ENCODE measurements at regions not wholly inside any gene's neighbourhood (a gene's known extent, or its start where the extent isn't known, plus 50 kb on each side); places are given as distances from the start of the nearest gene placed in this dataset.

- Histone ChIP-seq H3K27ac (ENCODE audit: low read length) (no peak overlapping the region), H3K79me2 (ENCODE audit: insufficient read depth, low read length) (no peaks in the 10 kb centered on the region), H3K9ac (ENCODE audit: low read depth, low read length) (no peak overlapping the region), H3K4me3 (ENCODE audit: low read depth in 1 of 2, low read length in 2 of 2) (no peak overlapping the region), H3K27me3 (ENCODE audit: insufficient read depth, low read length, poor library complexity) (peaks cover 6% of the 10 kb centered on the region), H4K20me1 (ENCODE audit: insufficient read depth, low read length) (no peaks in the 10 kb centered on the region), H3K4me1 (ENCODE audit: insufficient read depth, low read length) (no peaks in the 10 kb centered on the region; the same call in 1 of the 2 replicates), H2AFZ (ENCODE audit: low read depth, low read length) (no peak overlapping the region), H3K4me2 (ENCODE audit: insufficient read depth, low read length) (no peak overlapping the region), H3K36me3 (ENCODE audit: insufficient read depth, low read length) (no peaks in the 10 kb centered on the region), H3K9me3 (ENCODE audit: insufficient read depth, low read length, severe bottlenecking) (no peaks in the 10 kb centered on the region)
- ATAC-seq (ENCODE audit: insufficient read depth, low read depth) (no peak), DNase-seq (no peak)
- no peak for TF ChIP-seq EZH2 (IDR thresholded peaks at IDR 0.05; ENCODE audit: borderline replicate concordance, low read depth, low read length, severe bottlenecking)
- no peak for TF ChIP-seq CTCF (IDR thresholded peaks at IDR 0.05; ENCODE audit: borderline replicate concordance, extremely low read depth, low read length, poor library complexity, severe bottlenecking)
Observed at GRCh38 chr11:32262367-32262766, 171.5 kb downstream of the RCN1 start.

GRCh38 chr11:32265911-32266310, 169.4 kb downstream of the WT1 start:
- Histone ChIP-seq H2AFZ (ENCODE audit: low read depth, low read length) (no peak overlapping the region), H3K27me3 (ENCODE audit: insufficient read depth, low read length, poor library complexity) (peaks cover 15% of the 10 kb centered on the region), H3K36me3 (ENCODE audit: insufficient read depth, low read length) (no peaks in the 10 kb centered on the region), H3K9ac (ENCODE audit: low read depth, low read length) (no peak overlapping the region), H3K4me1 (ENCODE audit: insufficient read depth, low read length) (no peaks in the 10 kb centered on the region), H3K79me2 (ENCODE audit: insufficient read depth, low read length) (no peaks in the 10 kb centered on the region), H3K27ac (ENCODE audit: low read length) (no peak overlapping the region), H3K9me3 (ENCODE audit: insufficient read depth, low read length, severe bottlenecking) (no peaks in the 10 kb centered on the region), H3K4me3 (ENCODE audit: low read depth in 1 of 2, low read length in 2 of 2) (no peak overlapping the region), H3K4me2 (ENCODE audit: insufficient read depth, low read length) (no peak overlapping the region), H4K20me1 (ENCODE audit: insufficient read depth, low read length) (no peaks in the 10 kb centered on the region)
- ATAC-seq (ENCODE audit: insufficient read depth, low read depth), result no peak
- DNase-seq, result no peak
- TF ChIP-seq CTCF (IDR thresholded peaks at IDR 0.05; ENCODE audit: borderline replicate concordance, extremely low read depth, low read length, poor library complexity, severe bottlenecking) (no peak), EZH2 (IDR thresholded peaks at IDR 0.05; ENCODE audit: borderline replicate concordance, low read depth, low read length, severe bottlenecking) (no peak)

GRCh38 chr11:32266601-32267000, 168.7 kb downstream of the WT1 start:
- Histone ChIP-seq H4K20me1 (ENCODE audit: insufficient read depth, low read length) (no peaks in the 10 kb centered on the region), H2AFZ (ENCODE audit: low read depth, low read length) (no peak overlapping the region), H3K4me3 (ENCODE audit: low read depth in 1 of 2, low read length in 2 of 2) (no peak overlapping the region), H3K27ac (ENCODE audit: low read length) (no peak overlapping the region), H3K9ac (ENCODE audit: low read depth, low read length) (no peak overlapping the region), H3K27me3 (ENCODE audit: insufficient read depth, low read length, poor library complexity) (peaks cover 15% of the 10 kb centered on the region), H3K9me3 (ENCODE audit: insufficient read depth, low read length, severe bottlenecking) (no peaks in the 10 kb centered on the region), H3K36me3 (ENCODE audit: insufficient read depth, low read length) (no peaks in the 10 kb centered on the region), H3K4me1 (ENCODE audit: insufficient read depth, low read length) (no peaks in the 10 kb centered on the region), H3K79me2 (ENCODE audit: insufficient read depth, low read length) (no peaks in the 10 kb centered on the region), H3K4me2 (ENCODE audit: insufficient read depth, low read length) (no peak overlapping the region)
- TF ChIP-seq CTCF (IDR thresholded peaks at IDR 0.05; ENCODE audit: borderline replicate concordance, extremely low read depth, low read length, poor library complexity, severe bottlenecking) (no peak), EZH2 (IDR thresholded peaks at IDR 0.05; ENCODE audit: borderline replicate concordance, low read depth, low read length, severe bottlenecking) (no peak)
- no peak for DNase-seq
- no peak for ATAC-seq (ENCODE audit: insufficient read depth, low read depth)

GRCh38 chr11:32267679-32268187, 167.6 kb downstream of the WT1 start:
- TF ChIP-seq EZH2 (IDR thresholded peaks at IDR 0.05; ENCODE audit: borderline replicate concordance, low read depth, low read length, severe bottlenecking) (no peak), CTCF (IDR thresholded peaks at IDR 0.05; ENCODE audit: borderline replicate concordance, extremely low read depth, low read length, poor library complexity, severe bottlenecking) (no peak)
- Histone ChIP-seq H4K20me1 (ENCODE audit: insufficient read depth, low read length) (no peaks in the 10 kb centered on the region), H3K79me2 (ENCODE audit: insufficient read depth, low read length) (no peaks in the 10 kb centered on the region), H3K27me3 (ENCODE audit: insufficient read depth, low read length, poor library complexity) (peaks cover 15% of the 10 kb centered on the region), H3K27ac (ENCODE audit: low read length) (no peak overlapping the region), H3K36me3 (ENCODE audit: insufficient read depth, low read length) (no peaks in the 10 kb centered on the region), H3K4me1 (ENCODE audit: insufficient read depth, low read length) (no peaks in the 10 kb centered on the region), H3K4me3 (ENCODE audit: low read depth in 1 of 2, low read length in 2 of 2) (no peak overlapping the region), H2AFZ (ENCODE audit: low read depth, low read length) (no peak overlapping the region), H3K9me3 (ENCODE audit: insufficient read depth, low read length, severe bottlenecking) (no peaks in the 10 kb centered on the region), H3K4me2 (ENCODE audit: insufficient read depth, low read length) (no peak overlapping the region), H3K9ac (ENCODE audit: low read depth, low read length) (no peak overlapping the region)
- ATAC-seq (ENCODE audit: insufficient read depth, low read depth), result peak; percentile 39; the same call in 1 of the 3 replicates
- DNase-seq, result peak; percentile 9

All from DND-41 (cell line).